GM23248 (cell line): ENCODE measurements at regions not wholly inside any gene's neighbourhood (a gene's known extent, or its start where the extent isn't known, plus 50 kb on each side); places are given as distances from the start of the nearest gene placed in this dataset.

Experiments used
- DNase-seq: peaks from one replicate; pipeline ENCODE4 v3.0.0-alpha.2; 2015
- H2AFZ ChIP-seq: fragments of 200-600 bp; sonication (generic); 2 replicates; pipeline ENCODE4 v1.6.1; 2016; ENCODE audit warnings: antibody characterized with exemption
- H3F3A ChIP-seq: fragments of 200-600 bp; sonication (generic); 2 replicates; pipeline ENCODE4 v1.6.1; 2016; ENCODE audit warnings: mild to moderate bottlenecking, antibody characterized with exemption, mixed run types; ENCODE audit not compliant: insufficient read depth
- H3K27ac ChIP-seq: fragments of 200-600 bp; sonication (generic); 2 replicates; pipeline ENCODE4 v1.5.1; 2016; ENCODE audit warnings: mild to moderate bottlenecking
- H3K27me3 ChIP-seq: fragments of 200-600 bp; sonication (generic); replicated peaks from 2 replicates; pipeline ENCODE4 v1.6.1; 2016; ENCODE audit warnings: mild to moderate bottlenecking; ENCODE audit not compliant: insufficient read depth
- H3K36me3 ChIP-seq: fragments of 200-600 bp; sonication (generic); 2 replicates; pipeline ENCODE4 v1.6.1; 2016; ENCODE audit warnings: low read depth, mild to moderate bottlenecking
- H3K4me1 ChIP-seq: fragments of 200-600 bp; sonication (generic); 2 replicates; pipeline ENCODE4 v1.6.1; 2016; ENCODE audit warnings: mild to moderate bottlenecking; ENCODE audit not compliant: insufficient read depth
- H3K4me2 ChIP-seq: fragments of 200-600 bp; sonication (generic); one replicate; pipeline ENCODE4 v1.6.1; 2016; ENCODE audit warnings: mild to moderate bottlenecking; ENCODE audit not compliant: unreplicated experiment
- H3K4me3 ChIP-seq: fragments of 200-600 bp; sonication (generic); 2 replicates; pipeline ENCODE4 v1.5.1; 2016; ENCODE audit warnings: mild to moderate bottlenecking
- H3K79me2 ChIP-seq: fragments of 200-600 bp; sonication (generic); 2 replicates; pipeline ENCODE4 v1.6.1; 2016; ENCODE audit warnings: mild to moderate bottlenecking; ENCODE audit not compliant: insufficient read depth
- H3K9ac ChIP-seq: fragments of 200-600 bp; sonication (generic); 2 replicates; pipeline ENCODE4 v1.6.1; 2016; ENCODE audit warnings: mild to moderate bottlenecking
- H3K9me2 ChIP-seq: fragments of 200-600 bp; sonication (generic); 2 replicates; pipeline ENCODE4 v1.6.1; 2016; ENCODE audit warnings: mixed run types, mild to moderate bottlenecking, moderate library complexity; ENCODE audit not compliant: insufficient read depth
- H3K9me3 ChIP-seq: fragments of 200-600 bp; sonication (generic); one replicate; pipeline ENCODE4 v1.6.1; 2017; ENCODE audit warnings: low read depth
- H4K20me1 ChIP-seq: fragments of 200-600 bp; sonication (generic); 2 replicates; pipeline ENCODE4 v1.6.0; 2016; ENCODE audit not compliant: insufficient read depth
- EZH2 ChIP-seq: fragments of 200-600 bp; sonication (generic); IDR thresholded peaks from 2 replicates; pipeline ENCODE4 v1.6.1; 2018; ENCODE audit warnings: antibody characterized with exemption, mild to moderate bottlenecking; ENCODE audit not compliant: insufficient read depth, poor library complexity, severe bottlenecking
- EZH2phosphoT487 ChIP-seq: fragments of 200-600 bp; sonication (generic); IDR thresholded peaks from 2 replicates; pipeline ENCODE4 v1.6.1; 2018; ENCODE audit warnings: antibody characterized with exemption, moderate library complexity, mild to moderate bottlenecking, low read depth; ENCODE audit not compliant: insufficient read depth
- WGBS, 2 experiments: methylation state at CpG; one replicate each; pipeline ENCODE4 v1.1.6; 2015 to 2017; ENCODE audit warnings: low lambda C conversion rate in 2 of 2, low coverage in 1 of 2; ENCODE audit errors: missing lambda C conversion rate in 2 of 2; 5-methylcytosine and 5-hydroxymethylcytosine counted together
- in situ Hi-C: fragments of 300-500 bp; cut with MboI; formaldehyde crosslinking; loops from 2 replicates; pipeline ENCODE4 v1.15.0; 2020

- 46 to 53% methylated on average over 2 of the region's 2 CpGs for WGBS, 2 experiments
- TF ChIP-seq EZH2 (no peak), EZH2phosphoT487 (no peak)
- peaks cover 57% of the 10 kb centered on the region for H3K27me3 ChIP-seq
Observed at GRCh38 chr15:70423267-70423666, 325.6 kb upstream of the TLE3 start.

GRCh38 chr15:70422342-70422741 is 324.6 kb upstream of the TLE3 start:
- Histone ChIP-seq H3K4me2 (no peak overlapping the region), H3K27ac (no peak overlapping the region), H4K20me1 (no peaks in the 10 kb centered on the region), H3K9me3 (no peaks in the 10 kb centered on the region), H3K27me3 (peaks cover 62% of the 10 kb centered on the region), H2AFZ (no peak overlapping the region), H3K9me2 (no peaks in the 10 kb centered on the region), H3F3A (no peaks in the 10 kb centered on the region), H3K4me1 (0 out of 2 replicates have a peak, but pooled peaks cover 6% of the 10 kb centered on the region), H3K79me2 (no peaks in the 10 kb centered on the region), H3K9ac (no peak overlapping the region), H3K36me3 (no peaks in the 10 kb centered on the region), H3K4me3 (no peak overlapping the region)
- DNase-seq: no peak
- TF ChIP-seq EZH2 (no peak), EZH2phosphoT487 (no peak)
- in situ Hi-C loops: no loop called here
- WGBS, 2 experiments: 45 to 49% methylated on average over 4 of the region's 4 CpGs

More at GRCh38 chr15:70423267-70423666, 325.6 kb upstream of the TLE3 start:
- Histone ChIP-seq H3K27ac (no peak overlapping the region), H3K9me2 (no peaks in the 10 kb centered on the region), H3K4me1 (0 out of 2 replicates have a peak, but pooled peaks cover 6% of the 10 kb centered on the region), H2AFZ (no peak overlapping the region), H3K4me3 (no peak overlapping the region), H3K4me2 (no peak overlapping the region), H3K9me3 (no peaks in the 10 kb centered on the region), H3K79me2 (no peaks in the 10 kb centered on the region), H4K20me1 (no peaks in the 10 kb centered on the region), H3F3A (no peaks in the 10 kb centered on the region), H3K9ac (no peak overlapping the region), H3K36me3 (no peaks in the 10 kb centered on the region)
- in situ Hi-C loops: no loop called here
- DNase-seq: no peak

GRCh38 chr15:70420948-70421482 is 323.3 kb upstream of the TLE3 start:
- TF ChIP-seq EZH2: no peak
- TF ChIP-seq EZH2phosphoT487: no peak
- H3K4me2 ChIP-seq: no peak overlapping the region
- H3K27ac ChIP-seq: no peak overlapping the region
- H3F3A ChIP-seq: no peaks in the 10 kb centered on the region
- H3K36me3 ChIP-seq: no peaks in the 10 kb centered on the region
- H3K79me2 ChIP-seq: no peaks in the 10 kb centered on the region
- no peaks in the 10 kb centered on the region for H3K9me3 ChIP-seq
- no peak overlapping the region for H2AFZ ChIP-seq
- no peak overlapping the region for H3K4me3 ChIP-seq
- H4K20me1 ChIP-seq: no peaks in the 10 kb centered on the region
- H3K27me3 ChIP-seq: peaks cover 62% of the 10 kb centered on the region
- 54 to 56% methylated on average over 5 of the region's 5 CpGs for WGBS, 2 experiments
- no peak overlapping the region for H3K9ac ChIP-seq
- in situ Hi-C loops: no loop called here
- H3K4me1 ChIP-seq: no peaks in the 10 kb centered on the region
- no peak for DNase-seq
- H3K9me2 ChIP-seq: no peaks in the 10 kb centered on the region

GRCh38 chr15:70420086-70420947 is 322.6 kb upstream of the TLE3 start:
- H3K9me3 ChIP-seq: no peaks in the 10 kb centered on the region
- no peak overlapping the region for H3K9ac ChIP-seq
- H3K79me2 ChIP-seq: no peaks in the 10 kb centered on the region
- no peak for DNase-seq
- peaks cover 62% of the 10 kb centered on the region for H3K27me3 ChIP-seq
- no peaks in the 10 kb centered on the region for H3F3A ChIP-seq
- no peak overlapping the region for H2AFZ ChIP-seq
- no peaks in the 10 kb centered on the region for H3K4me1 ChIP-seq
- H3K4me2 ChIP-seq: no peak overlapping the region
- WGBS, 2 experiments: 63 to 64% methylated on average over 4 of the region's 4 CpGs
- TF ChIP-seq EZH2phosphoT487 (no peak), EZH2 (no peak)
- no peaks in the 10 kb centered on the region for H4K20me1 ChIP-seq
- in situ Hi-C loops: no loop called here
- no peak overlapping the region for H3K4me3 ChIP-seq
- no peaks in the 10 kb centered on the region for H3K36me3 ChIP-seq
- no peak overlapping the region for H3K27ac ChIP-seq
- no peaks in the 10 kb centered on the region for H3K9me2 ChIP-seq
